HG03558 (cell line): ENCODE measurements at regions not wholly inside any gene's neighbourhood (a gene's known extent, or its start where the extent isn't known, plus 50 kb on each side); places are given as distances from the start of the nearest gene placed in this dataset.

Experiments used
- ATAC-seq: cut with Tn5 transposase; IDR thresholded peaks from one replicate; pipeline ENCODE4 v1.9.1; 2021; ENCODE audit warnings: moderate number of reproducible peaks; ENCODE audit not compliant: unreplicated experiment; ENCODE audit errors: extremely low read depth

- ATAC-seq = no peak
Measured at GRCh38 chr4:24249972-24250371, 334.4 kb downstream of the DHX15 start.

- no peak for ATAC-seq
Measured at GRCh38 chr4:24248674-24249630, 335.4 kb downstream of the DHX15 start.

GRCh38 chr4:24245491-24245820 lies 338.9 kb downstream of the DHX15 start:
- no peak for ATAC-seq

GRCh38 chr4:24244663-24245490 lies 339.5 kb downstream of the DHX15 start:
- no peak for ATAC-seq

- no peak for ATAC-seq
Measured at GRCh38 chr4:24243641-24244040, 340.7 kb downstream of the DHX15 start.

GRCh38 chr4:24241511-24241910 lies 342.8 kb downstream of the DHX15 start:
- ATAC-seq = no peak

GRCh38 chr4:24240655-24241054 lies 343.7 kb downstream of the DHX15 start:
- ATAC-seq = no peak

GRCh38 chr4:24237709-24238108 lies 346.6 kb downstream of the DHX15 start:
- no peak for ATAC-seq

GRCh38 chr4:24236532-24236931 lies 346.7 kb upstream of the PPARGC1A start:
- no peak for ATAC-seq

- ATAC-seq = no peak
Measured at GRCh38 chr4:24236120-24236519, 346.3 kb upstream of the PPARGC1A start.

GRCh38 chr4:24235618-24236017 lies 345.8 kb upstream of the PPARGC1A start:
- ATAC-seq = no peak

- no peak for ATAC-seq
Measured at GRCh38 chr4:24234288-24234848, 344.5 kb upstream of the PPARGC1A start.

- no peak for ATAC-seq
Measured at GRCh38 chr4:24230955-24231354, 341.1 kb upstream of the PPARGC1A start.

- no peak for ATAC-seq
Measured at GRCh38 chr4:24229978-24230377, 340.1 kb upstream of the PPARGC1A start.

GRCh38 chr4:24228692-24229091 lies 338.8 kb upstream of the PPARGC1A start:
- no peak for ATAC-seq

- ATAC-seq = no peak
Measured at GRCh38 chr4:24226667-24227066, 336.8 kb upstream of the PPARGC1A start.

GRCh38 chr4:24226023-24226422 lies 336.2 kb upstream of the PPARGC1A start:
- ATAC-seq = no peak

- ATAC-seq = no peak
Measured at GRCh38 chr4:24224446-24224845, 334.6 kb upstream of the PPARGC1A start.

- ATAC-seq = no peak
Measured at GRCh38 chr4:24219209-24219608, 329.4 kb upstream of the PPARGC1A start.

- ATAC-seq = no peak
Measured at GRCh38 chr4:24218566-24218965, 328.7 kb upstream of the PPARGC1A start.

GRCh38 chr4:24214796-24215195 lies 324.9 kb upstream of the PPARGC1A start:
- ATAC-seq = no peak
